Daoy (cell line): ENCODE measurements at regions not wholly inside any gene's neighbourhood (a gene's known extent, or its start where the extent isn't known, plus 50 kb on each side); places are given as distances from the start of the nearest gene placed in this dataset.

Experiments used
- DNase-seq: peaks from one replicate; pipeline ENCODE4 v3.0.0-alpha.2; 2015; ENCODE audit warnings: low read depth

GRCh38 chr3:95615592-95616310 lies 1198.6 kb upstream of the EPHA6 start:
- DNase-seq, result no peak

GRCh38 chr3:95626107-95626506 lies 1188.3 kb upstream of the EPHA6 start:
- no peak for DNase-seq

DNA sequence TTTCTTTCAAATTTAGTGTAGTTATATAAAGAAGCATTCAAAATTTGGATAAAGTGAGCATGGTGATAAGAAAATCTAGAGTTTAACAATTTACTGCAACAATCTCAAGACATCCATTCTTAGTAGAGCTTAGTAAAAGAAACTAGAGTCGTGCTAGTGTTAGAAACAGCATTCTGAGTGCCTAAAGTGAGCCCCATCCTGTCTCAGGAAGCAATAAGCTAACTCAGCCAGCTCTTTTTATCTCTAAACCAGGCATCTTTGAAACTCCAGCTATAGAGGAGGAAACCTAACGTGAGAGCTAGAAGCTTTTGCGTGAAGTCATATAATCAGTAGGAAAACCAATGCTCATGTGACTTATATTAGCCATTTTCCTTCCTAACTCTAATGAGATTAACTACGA lies 1187.1 kb upstream of the EPHA6 start:
- no peak for DNase-seq

GRCh38 chr3:95627697-95628096 lies 1186.7 kb upstream of the EPHA6 start:
- DNase-seq, result no peak

GRCh38 chr3:95629802-95630201 lies 1184.6 kb upstream of the EPHA6 start:
- DNase-seq, result no peak

DNA sequence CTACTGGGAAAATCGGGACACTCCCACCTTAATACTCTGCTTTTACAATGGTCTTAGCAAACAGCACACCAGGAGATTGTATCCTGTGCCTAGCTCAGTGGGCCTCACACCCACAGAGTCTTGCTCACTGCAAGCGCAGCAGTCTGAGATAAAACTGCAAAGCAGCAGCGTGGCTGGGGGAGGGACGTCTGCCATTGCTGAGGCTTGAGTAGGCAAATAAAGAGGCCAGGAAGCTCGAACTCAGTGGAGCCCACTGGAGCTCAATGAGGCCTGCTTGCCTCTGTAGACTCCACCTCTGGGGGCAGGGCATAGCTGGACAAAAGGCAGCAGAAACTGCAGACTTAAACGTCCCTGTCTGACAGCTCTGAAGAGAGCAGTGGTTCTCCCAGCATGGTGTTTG lies 1169.1 kb upstream of the EPHA6 start:
- no peak for DNase-seq

- no peak for DNase-seq
Measured at GRCh38 chr3:95654570-95655362, 1159.6 kb upstream of the EPHA6 start.

DNA sequence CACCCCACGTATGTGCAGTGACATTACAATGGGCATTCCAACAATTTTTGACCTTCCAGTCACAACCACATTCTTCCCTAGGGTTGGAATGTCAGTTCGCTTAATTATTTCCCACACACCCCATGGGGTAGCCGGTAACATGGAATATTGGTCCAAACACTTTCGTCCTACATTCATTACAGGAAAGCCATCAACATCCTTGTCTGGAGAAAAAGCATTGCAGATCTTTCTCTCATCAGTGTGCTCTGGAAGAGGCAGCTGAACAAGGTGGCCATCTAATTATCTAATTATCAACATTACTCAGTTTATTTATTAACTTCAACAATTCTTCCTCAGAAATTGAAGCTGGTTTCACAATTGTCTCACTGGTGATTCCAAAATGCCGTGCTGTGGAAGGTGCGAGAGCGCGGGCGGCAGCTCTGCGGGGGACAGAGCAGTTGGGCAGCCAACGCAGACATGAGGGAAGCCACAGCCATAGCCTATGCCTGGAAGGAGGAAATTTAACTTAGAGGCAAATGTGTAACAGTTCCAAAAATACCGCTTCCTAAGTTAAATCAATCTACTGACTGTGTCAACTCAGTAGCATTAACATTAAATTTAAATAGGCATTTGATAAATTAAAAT lies 1158.9 kb upstream of the EPHA6 start:
- DNase-seq, result no peak

GRCh38 chr3:95670765-95671164 lies 1143.6 kb upstream of the EPHA6 start:
- no peak for DNase-seq

DNA sequence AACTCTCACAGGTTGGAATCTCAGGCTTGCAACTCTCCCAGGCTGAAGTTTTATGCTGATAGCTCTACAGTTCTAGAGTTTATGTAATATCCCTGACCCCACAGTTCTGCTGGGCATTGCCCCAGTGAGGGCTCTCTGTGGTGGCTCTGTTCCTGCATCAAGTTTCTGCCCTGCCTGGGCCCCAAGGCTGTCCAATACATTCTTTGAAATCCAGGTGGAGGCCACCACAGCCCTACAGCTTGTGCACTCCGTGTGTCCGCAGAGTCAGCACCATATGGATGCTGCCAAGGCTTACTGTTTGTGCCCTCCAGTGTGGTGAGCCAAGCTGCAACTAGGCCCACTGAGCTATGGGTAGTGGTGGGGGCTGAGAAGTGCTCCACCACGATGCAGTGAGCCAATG lies 1141.2 kb upstream of the EPHA6 start:
- DNase-seq, result no peak

GRCh38 chr3:95705786-95706418 lies 1108.5 kb upstream of the EPHA6 start:
- no peak for DNase-seq

GRCh38 chr3:95707268-95707667 lies 1107.1 kb upstream of the EPHA6 start:
- DNase-seq, result no peak

DNA sequence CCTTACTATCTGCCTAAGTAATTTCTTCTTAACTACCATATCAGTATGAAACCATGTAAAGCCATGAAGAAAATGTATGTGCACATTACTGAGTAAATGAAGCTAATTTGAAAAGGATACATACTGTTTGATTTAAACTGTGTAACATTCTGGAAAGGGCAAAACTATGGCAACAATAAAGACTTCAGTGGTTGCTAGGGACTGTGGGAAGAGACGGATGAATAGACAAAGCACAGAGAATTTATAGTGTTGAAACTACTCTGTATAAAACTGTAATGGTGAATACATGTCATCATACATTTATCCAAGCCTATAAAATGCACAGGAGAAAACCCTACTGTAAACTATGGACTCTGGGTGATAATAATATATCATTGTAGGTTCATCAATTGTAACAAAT lies 1103.7 kb upstream of the EPHA6 start:
- no peak for DNase-seq

GRCh38 chr3:95711789-95712188 lies 1102.6 kb upstream of the EPHA6 start:
- no peak for DNase-seq

GRCh38 chr3:95715128-95715527 lies 1099.3 kb upstream of the EPHA6 start:
- DNase-seq, result no peak

- no peak for DNase-seq
Measured at GRCh38 chr3:95717048-95717447, 1097.3 kb upstream of the EPHA6 start.

- no peak for DNase-seq
Measured at GRCh38 chr3:95718168-95718567, 1096.2 kb upstream of the EPHA6 start.

DNA sequence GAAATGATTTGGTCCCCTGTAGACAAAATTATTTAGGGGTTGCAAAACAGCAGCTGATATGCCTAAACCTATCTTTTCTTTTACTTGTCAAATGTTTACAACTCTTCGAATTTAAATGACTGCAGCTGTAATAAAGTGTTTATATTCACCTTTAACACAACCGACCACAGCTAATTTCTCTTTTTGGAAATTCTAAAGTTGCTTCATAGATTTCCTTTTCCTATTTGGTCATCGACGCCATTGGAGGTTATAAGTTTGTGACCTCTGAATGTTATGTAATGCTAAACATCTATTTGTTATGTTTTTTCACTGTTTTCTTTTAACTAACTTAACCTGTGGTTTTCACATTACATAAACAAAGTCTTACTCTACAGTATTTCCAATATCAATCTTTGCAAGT lies 1094.9 kb upstream of the EPHA6 start:
- DNase-seq, result no peak

- DNase-seq, result no peak
Measured at GRCh38 chr3:95721938-95722337, 1092.5 kb upstream of the EPHA6 start.

DNA sequence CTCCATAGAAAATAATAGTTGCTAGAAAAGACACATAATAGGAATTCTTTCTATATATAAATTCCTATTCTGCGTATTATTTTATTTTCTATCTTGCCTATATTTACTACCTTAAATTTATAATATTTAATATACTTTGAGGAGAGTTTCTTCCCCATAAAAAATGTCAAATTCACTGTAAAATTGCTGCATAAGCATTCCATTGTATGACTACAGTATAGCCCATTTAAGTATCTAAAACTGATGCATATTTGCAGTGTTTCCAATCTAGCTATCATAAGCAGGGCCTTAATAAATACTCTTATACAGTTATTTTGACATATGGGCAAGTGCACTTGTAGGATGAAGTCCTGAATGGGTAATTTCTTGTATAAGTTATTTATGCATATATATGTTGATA lies 1088.6 kb upstream of the EPHA6 start:
- DNase-seq, result no peak

GRCh38 chr3:95731753-95732152 lies 1082.6 kb upstream of the EPHA6 start:
- DNase-seq, result no peak

DNA sequence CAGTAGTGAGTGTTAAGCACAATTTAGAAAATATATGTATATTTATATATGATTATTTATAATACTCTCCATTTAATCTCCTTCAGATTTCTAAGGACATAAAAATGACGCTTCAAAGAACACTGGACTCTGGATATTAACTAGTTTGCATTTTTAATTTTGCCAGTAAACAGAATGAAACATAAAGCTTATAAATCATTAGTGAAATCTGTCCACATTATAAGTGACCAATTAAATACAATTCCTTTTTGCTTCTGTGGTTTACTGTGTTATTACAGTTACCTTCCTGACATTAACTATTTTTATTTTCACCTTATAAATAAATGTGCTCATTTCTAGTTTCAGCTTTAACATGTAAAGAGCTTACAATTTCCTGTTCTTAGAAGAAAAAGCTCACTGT lies 1081.1 kb upstream of the EPHA6 start:
- no peak for DNase-seq

DNA sequence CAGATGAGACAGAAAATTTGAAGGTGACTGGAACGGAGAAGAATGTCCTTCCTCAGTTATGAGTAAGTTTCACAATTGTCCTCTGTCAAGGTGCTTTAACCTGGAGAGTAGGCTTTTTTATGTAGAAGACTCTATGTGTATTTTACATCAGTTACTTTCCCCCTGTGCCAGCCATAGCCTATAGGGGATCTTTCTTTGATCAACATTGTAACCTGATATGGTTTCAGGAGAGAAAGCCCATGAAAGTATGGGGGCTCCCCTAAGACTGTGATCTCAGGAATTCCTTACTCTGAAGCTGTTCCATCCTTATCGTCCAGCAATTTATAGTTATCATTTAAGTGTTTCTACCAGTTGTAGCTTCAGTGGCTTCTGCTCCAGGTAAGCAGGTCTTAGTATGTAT lies 1076.3 kb upstream of the EPHA6 start:
- DNase-seq, result no peak
